ENCODE measurements at regions not wholly inside any gene's neighbourhood (a gene's known extent, or its start where the extent isn't known, plus 50 kb on each side); places are given as distances from the start of the nearest gene placed in this dataset.

DNA sequence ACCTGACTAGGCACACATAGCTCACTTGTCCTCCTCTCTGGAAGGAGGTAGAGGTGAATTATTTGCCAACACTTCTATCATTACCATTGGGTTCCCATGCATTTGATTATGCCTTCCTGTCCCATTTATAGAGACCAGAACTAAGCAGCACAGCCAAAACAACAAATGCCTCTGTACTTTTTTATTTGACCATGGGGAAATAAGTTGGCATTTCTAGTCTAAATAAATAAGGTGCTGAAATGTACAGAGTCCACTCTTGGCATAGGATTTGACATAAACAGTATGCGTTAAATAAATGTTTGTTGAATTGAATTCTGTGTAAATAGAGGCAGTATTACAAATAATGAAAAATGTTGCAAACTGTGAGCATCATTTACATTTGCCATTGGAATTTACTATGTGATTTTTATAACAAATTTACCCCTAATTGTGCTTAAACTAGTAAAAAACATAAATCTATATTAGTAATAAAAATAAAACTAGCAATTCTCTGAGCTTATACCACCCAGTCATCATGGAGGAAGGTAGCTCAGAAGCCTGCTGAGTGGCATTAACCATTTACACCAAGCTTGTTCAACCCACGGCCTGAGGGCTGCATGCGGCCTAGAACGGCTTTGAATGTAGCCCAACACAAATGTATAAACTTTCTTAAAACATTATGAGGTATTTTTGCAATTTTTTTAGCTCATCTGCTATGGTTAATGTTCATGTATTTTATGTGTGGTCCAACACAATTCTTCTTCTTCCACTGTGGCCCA lies 367.8 kb downstream of the FIGN start:
- no peak for DNase-seq

DNA sequence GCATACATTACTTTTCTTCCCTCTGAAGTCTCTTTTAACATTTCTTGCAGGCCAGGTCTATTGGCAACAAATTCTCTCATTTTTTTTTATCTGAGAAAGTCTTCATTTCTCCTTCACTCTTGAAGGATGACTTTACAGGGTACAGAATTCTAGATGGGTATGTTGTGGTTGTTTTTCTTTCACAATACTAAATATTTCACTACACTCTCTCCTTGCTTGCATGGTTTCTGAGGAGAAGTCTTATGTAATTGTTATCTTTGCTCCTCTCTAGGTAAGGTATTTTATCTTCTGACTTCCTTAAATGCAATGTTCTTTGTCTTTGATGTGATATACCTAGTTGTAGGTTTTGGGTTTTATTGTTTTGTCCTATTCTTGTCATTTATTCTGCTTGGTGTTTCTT lies 371.1 kb downstream of the FIGN start:
- DNase-seq: no peak

DNA sequence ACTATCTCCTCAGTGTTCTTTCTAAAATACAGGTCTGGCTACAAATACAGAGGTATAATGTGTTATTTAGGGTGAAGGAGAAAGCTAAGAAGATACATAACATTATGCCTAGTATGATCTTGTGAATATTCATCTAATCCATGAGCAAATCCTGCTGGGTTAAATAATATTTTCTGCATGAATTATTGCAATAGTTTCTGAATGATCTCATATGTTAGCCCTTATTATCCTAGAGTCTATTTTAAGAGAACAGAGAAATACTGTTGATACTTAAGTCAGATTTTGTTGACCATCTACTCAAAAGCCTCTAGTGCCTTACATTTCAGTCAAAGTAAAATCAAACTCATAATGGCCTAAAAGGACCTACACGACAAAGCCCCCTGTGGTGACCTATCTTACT lies 382.3 kb downstream of the FIGN start:
- no peak for DNase-seq

DNA sequence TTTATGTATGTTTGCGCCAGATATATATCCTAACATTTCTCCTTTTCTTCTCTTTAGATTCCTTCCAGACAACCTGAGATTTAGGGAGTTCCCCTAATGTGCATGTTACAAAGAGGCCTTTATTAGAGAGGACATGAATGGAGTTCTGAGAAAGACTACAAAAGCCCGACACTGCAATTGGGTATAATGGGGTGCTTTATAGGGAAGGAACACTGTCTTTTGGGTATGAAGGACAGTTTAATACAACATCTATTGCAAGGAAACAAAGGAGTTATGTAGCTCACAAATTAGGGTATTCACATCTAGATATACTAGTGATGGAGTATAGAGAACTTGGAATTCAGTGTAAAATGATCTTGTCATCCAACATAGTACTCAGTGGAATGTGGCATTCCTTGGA lies 383.8 kb downstream of the FIGN start:
- no peak for DNase-seq

DNA sequence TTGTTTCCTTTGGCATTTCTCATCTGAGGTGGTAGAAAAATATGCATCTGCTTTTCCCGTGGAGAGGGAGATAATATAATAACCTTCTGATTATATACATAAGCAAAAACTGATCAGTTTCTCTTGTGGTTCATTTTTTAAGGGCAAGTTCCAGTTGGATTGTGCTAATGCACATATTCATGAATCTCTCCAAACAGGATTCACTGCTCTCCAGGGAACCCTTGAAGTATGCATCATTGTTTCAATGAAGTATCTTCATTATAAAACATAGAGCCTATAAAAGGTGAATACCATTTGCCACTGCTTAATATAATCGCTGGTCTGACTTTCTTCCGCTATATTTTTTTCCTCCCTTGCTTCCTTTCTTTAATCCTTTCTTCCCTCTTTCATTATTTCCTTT lies 384.7 kb downstream of the FIGN start:
- no peak for DNase-seq

DNA sequence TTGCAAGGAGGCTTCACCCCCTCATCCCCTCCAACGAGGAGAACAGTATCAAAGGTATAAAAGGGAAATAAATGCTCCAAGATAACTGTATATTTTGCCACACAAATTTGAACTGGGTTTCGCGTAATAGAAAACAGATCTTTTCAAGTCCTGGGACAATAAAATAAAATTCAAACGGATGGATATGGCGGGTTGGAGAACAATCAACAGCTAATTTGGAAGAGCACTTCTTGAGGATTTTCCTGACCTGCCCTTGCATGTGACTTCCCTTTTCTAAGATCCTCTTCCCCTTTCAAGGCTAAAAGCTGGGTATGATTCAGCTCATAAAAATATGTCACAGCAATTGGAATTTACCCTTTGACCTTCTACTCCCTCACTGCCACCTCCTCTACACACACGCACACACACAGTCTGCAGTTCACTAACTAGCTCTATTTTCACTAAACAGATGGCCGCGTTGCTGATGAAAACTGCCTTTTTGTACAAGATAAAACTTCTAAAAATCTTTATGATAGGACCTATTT lies 386.9 kb downstream of the FIGN start:
- DNase-seq: no peak

DNA sequence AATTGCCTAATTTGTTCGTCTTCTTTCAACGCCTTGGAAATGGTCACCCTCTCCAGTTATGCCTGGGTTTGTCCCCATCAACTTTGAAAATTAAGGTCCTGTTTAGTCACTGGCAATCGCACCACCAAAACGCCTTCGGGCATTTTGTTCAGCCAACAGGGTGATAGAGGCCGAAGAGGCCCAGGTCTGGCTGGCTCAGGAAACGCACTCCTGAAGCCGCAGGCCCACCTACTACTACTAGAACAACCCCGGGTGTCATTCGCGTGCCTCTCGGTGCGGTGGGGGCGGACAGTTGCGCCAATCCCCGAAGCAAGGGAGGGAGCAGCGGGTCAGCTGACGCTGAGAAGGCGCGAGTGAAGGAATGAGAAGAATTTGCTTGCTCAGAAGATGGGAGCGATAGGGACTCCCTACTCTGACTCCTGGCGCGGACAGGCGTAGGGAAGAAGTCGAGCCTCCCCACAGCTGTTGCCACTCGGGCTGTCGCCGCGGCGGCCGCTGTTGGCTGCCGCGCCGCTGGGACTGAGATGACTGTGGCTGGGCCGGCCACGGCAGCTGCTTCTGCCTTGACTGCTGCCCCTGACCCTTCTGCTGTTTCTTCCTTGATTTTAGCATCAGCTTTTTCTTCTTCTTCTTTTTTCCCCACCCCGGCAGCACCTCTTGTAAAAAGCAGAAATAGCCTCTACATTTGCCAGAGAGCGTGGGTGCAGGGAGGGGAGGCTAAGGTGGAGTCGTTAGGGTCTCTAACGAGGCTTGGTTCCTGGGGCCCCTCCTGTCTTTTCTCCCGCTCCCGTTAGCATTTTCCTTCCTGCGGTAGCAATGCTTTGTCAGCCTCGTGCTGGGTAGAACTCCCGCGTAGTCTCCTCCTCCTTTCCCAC lies 387.6 kb downstream of the FIGN start:
- DNase-seq: no peak

DNA sequence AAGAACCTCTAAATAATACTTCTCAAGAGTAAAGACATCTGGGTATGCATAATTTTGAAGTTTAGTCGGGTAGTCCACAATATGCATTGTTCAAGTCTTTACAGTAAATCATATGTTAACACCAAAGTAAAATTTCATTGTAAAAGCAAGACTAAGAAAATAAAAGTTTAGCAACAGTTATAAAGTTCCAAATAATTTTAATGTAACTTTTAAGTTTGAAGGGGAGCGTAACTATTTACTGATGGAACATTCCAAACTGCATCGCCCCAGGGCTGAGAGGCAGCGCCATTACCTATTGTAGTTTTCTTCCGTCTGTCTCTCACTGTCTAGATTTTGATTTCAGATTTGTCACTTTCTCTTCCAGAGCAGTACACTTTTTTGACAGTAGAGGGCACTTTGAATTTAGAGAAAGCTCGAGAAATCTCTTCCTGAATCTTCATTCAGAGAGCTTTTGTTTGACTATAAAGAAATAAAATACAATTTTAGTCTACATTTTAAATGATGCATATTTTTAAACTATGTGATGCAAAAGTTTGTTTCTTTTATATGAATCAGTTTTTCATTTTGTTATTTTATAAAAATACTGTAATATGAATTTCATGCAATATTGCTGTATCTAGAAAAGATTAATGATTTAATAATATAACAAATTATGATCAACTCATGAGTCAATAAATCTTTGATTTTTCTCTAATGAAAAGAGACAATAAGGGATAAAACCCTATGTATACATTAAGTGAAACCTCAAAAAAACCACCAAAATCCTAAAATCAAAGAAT lies 389.8 kb downstream of the FIGN start:
- peak; percentile 16 for DNase-seq

DNA sequence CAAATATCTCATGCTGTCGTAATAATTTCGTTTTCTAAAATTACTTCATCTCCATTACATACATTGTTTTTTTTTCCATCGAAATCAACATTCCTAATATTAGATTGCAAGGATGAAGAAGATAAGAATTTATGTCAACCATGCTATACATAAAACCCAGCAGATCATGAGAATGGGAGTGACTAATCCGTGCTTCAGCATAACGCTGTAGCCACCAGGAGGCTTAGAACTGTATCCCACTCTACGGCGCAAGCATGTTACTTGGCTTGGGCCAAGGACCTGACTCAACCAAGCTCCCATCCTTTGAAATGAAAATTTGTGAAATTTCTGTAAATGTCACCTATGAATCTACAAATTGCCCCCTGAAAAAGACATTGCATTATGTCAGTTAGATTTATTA lies 392.5 kb downstream of the FIGN start:
- no peak for DNase-seq

DNA sequence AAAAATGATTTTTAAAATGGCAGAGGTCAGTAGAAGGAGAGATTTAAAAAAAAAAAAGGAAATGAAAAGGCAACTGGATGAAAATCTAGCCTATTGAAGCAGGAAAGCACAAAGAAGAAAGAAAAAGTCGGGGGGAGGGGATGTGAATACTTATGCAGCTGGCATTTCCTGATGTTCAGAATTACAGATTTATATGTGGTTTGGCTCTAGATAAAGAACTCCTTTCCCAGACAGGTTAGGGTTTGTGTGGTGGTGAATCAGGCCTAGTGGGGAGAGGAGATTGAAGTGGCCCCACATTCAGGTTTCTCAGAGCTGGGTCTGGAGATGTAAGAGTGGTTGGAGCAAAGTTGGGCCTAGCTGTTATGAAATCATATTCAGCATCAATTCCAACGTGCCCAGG lies 394.4 kb downstream of the FIGN start:
- no peak for DNase-seq

DNA sequence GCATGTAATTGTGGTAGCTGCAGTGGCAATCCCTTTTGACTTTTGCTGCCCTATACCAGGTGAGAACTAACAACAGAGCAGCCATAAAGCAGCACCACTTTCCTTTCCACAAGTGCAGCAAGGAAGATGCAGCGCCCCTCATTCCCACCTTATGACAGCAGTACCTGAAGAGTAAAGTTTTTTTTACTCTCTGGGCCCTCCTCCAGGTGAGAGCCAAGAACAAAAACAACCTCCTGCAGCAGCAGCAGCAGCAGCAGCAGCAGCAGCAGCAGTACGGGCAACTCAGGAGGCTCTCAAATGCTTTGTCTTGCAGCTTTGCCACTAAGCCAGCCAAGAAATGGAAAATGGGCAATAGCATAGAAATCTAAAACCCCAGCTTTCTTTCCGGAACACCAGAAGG lies 397.5 kb downstream of the FIGN start:
- no peak for DNase-seq

DNA sequence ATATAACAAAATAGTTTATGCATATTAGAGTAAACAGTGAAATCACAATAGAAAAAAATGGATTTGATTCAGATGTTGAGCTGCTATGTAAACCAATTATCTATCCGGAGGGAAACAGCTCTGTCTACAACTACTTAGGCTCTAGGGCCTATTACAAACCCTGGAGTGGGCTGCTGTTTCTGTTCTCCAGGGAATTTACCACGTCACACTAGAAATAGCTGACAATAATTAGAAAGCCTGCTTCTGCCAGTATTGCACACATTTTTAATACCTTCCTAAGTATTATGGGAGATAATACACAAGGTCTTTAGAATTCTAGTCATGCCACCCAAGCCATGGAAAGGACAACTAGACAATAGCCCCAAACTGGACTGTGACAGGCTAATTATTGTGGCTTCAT lies 411.1 kb downstream of the FIGN start:
- no peak for DNase-seq

DNA sequence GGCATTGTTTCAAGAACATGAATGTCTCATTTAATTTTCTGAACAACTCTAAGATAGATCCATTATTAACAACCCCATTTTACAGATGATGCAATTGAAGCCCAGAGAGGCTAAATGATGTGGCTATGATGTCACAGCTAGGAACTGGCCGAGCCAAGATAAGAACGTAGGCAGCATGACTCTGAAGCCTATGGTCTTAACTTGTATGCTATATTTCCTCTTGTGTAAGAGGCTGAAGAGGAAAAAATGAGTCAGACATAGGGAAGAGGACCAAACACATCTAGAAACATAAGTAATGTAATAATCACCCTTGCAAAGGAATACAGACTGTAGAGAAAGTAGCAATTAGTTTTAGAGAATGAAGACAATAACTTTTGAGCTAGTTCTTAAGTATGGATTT lies 416.8 kb downstream of the FIGN start:
- DNase-seq: no peak

DNA sequence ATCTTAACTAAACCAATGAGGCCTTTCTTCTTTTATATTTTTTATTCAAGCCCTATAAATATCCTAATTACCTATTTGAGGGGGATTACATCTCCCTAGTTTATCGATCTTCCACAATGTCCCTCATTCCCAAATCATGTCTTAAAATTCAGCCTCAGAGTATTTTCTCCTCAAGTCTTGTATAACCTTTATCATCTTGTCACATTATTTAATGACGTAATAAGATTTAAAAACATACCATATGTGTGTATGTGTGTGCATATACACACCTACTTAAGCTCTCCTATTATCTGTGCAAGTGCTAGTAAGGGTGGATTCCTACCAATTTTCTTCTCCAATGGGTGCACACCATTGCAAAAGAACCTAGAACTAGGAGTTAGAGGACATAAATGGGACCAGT lies 421.1 kb downstream of the FIGN start:
- no peak for DNase-seq

DNA sequence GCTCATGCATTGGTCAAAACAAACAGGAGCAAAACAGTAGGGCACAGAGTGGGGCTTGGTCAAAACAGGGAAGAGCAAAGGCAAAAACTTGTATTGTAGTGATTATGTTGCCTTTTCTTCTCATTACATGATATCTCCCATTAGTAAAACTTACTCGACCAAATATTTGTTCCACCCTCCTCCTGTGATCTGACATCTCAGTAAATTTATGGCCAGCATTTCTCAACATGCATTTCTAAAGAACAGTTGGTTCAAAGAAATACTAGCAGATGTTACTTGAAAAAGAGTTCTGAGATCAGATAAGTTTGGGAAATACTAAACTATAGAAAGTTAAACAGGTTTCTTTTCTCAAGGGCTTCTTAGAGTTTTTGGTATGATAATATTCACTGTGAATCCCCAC lies 423.1 kb downstream of the FIGN start:
- DNase-seq: no peak

DNA sequence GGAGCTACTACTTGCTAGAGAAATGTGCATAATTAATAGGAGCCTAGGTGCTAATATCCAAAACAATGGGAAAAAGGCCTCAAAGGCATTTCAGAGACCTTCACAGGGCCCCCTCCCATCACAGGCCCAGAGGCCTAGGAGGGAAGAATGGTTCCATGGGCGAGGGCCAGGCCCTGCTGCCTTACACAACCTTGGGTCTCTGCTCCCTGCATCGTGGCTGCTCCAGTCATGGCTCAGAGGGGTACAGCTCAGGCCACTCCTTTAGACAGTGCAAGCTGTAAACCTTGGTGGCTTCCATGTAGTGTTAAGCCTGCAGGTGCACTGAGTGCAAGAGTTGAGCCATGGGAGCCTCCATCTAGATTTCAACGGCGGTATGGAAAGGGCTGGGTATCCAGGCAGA lies 429.2 kb downstream of the FIGN start:
- no peak for DNase-seq

DNA sequence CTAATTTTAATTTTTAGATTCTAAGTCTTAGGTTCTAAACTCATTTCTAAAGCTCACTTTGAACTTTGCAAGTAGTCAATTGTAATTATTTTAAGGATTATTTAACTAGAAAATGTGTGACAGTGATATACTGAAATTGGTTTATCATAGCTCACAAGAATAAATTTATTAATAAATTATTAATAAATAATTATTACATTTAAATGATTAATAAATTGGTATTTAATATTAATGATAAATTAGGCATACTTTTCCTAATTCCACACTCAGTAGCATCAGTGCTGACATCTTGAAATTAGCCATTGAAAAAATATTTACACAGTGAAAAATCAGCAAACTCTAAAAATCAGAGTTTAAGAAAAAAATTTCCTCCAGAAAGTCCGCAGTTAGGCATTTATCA lies 433.7 kb downstream of the FIGN start:
- no peak for DNase-seq

DNA sequence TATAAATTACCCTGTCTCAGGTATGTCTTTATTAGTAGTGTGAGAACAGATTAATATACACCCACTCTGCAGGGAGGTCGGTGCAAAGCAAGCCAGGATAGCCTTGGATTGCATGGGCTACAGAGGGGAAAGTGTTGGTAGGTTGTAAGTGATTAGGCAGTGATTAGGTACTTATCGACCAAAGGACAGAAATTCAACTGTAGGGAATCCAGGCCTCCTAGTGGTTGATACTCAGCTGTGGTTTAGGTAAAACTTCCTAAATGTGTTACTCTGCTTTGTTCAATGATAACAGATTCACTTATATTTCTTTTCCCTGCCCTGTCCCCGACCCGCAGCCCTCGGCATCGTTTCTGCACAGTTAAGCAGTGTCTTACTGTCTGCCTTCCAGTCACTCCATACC lies 444.0 kb downstream of the FIGN start:
- no peak for DNase-seq

DNA sequence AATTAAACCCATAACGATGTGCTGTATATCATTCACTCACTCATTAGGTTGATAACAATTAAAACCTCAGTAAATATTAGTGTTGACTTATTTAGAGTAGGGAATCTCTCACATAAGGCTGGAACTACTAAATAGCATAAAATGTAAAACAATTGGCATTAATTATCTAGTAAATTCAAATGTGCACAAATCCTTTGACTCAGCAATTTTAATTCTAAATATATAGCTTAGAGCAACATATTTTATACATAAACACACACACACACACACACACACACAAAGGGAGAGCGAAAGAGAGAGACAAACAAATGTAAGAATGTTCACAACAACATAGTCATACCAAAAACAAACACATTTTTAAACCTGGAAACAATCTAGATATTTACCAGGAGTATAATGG lies 443.1 kb upstream of the KCNH7 start:
- no peak for DNase-seq

DNA sequence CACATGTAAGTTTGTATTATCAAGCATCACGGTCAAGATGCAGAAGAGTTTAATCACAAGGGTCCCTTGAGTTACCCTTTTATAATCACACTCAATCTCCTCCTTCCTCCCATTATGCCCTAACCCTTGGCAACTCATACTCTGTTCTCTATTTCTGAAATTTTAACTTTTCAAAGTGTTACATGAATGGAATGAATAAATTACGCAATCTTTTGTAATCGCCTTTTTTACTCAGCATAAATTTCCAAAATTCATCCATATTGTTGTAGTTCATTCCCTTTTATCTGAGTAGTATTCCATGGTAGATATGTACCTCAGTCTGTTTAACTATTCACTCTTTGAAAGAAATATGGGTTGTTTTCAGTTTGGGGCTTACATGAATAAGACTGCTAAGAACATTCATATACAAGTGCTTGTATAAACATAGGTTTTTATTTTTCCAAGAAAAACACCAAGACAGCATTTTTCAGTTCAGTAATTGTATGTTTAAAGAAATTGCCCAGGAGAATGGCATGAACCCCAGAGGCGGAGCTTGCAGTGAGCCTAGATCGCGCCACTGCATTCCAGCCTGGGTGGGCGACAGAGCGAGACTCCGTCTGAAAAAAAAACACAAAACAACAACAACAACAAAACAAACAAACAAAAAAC lies 430.9 kb upstream of the KCNH7 start:
- no peak for DNase-seq

DNA sequence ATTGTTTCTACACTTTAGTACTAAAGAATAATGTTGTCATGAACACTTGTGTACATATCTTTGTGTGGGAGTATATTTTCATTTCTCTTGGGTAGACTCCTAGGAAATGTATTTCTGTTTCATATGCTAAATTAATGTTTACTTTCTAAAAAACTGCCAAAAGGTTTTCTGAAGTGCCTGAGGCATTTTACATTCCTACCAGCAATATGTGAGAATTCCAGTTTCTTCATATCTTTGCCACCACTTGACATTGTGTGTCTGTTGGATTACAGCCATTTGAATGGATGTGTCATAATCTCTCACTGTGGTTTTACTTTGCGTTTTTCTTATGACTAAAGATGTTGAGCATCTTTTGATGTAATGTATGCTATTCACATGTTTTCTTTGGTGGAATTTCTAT lies 428.2 kb upstream of the KCNH7 start:
- no peak for DNase-seq

DNA sequence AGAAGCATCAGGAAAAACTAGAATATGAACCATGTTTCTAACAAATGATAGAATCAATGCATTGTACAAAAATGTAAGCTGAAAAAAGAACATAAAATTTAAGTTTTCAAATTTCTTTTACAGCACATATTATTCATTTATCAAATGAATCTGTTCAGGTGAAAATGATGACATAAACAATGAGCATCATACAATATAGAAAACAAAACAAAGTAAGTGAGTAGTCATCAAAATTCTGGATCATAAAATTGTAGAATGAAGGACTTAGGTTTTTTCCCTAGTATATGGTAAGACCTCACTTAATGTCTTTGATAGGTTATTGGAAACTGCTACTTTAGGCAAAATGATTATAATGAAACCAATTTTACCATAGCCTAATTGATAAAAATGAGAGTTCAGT lies 427.0 kb upstream of the KCNH7 start:
- no peak for DNase-seq

DNA sequence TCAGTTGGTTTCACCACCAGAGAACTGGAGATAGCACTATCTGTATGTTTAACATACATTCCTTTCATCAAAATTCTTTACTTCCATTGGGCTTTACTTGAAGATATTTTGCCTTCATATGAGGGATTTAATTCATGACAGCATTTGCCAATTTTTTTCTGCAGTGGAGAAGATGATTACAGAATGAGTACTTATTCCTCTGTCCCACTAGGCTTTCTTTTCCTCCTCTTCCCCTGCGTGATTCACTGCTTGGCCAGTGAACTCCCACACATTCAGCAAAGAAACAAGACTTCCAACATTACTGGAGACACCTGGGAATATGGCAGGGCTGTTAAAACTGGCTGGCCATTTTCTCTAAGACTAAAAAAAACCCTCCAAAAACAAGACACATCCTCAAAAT lies 425.8 kb upstream of the KCNH7 start:
- no peak for DNase-seq

Data from CD4-positive, alpha-beta T cell treated with Interleukin-10 for 1 hour (primary cell).